CD4-positive, alpha-beta memory T cell (primary cell): ENCODE measurements at regions not wholly inside any gene's neighbourhood (a gene's known extent, or its start where the extent isn't known, plus 50 kb on each side); places are given as distances from the start of the nearest gene placed in this dataset.
A peak's percentile ranks its signal among the peaks of the same experiment; 100 is the strongest.
"Not testable (repeated sequence)": the region's sequence is repeated elsewhere in the genome, so short reads cannot be mapped to it uniquely, and the experiment has no call there.

Source experiments
- CTCF ChIA-PET: fragments of 350-600 bp; sonication (Branson Sonifier 250); formaldehyde crosslinking; loops from one replicate; lab custom pipeline; 2021; ENCODE audit warnings: inconsistent platforms; ENCODE audit not compliant: partially characterized antibody; lab: Charles Lee
- POLR2A ChIA-PET: fragments of 350-600 bp; sonication (Branson Sonifier 250); formaldehyde crosslinking; loops from one replicate; lab custom pipeline; 2021; ENCODE audit not compliant: partially characterized antibody; lab: Charles Lee
- DNase-seq, 5 donors: peaks; one replicate each; pipeline versions ENCODE4 v3.0.0 to v3.0.0-alpha.2; 2020 to 2022; ENCODE audit warnings: mixed read lengths in 1 of 5
- H3K27ac ChIP-seq: one replicate; pipeline ENCODE4 v1.7.0; 2013; ENCODE audit warnings: low read depth, low read length
- H3K27me3 ChIP-seq: 2 replicates; pipeline ENCODE4 v1.7.0; 2013; ENCODE audit warnings: mild to moderate bottlenecking, low read length, moderate library complexity; ENCODE audit not compliant: insufficient read depth
- H3K36me3 ChIP-seq: 2 replicates; pipeline ENCODE4 v1.7.0; 2013; ENCODE audit warnings: mild to moderate bottlenecking, low read length, moderate library complexity; ENCODE audit not compliant: insufficient read depth
- H3K4me1 ChIP-seq: 2 replicates; pipeline ENCODE4 v1.7.0; 2013; ENCODE audit warnings: mild to moderate bottlenecking, low read length, moderate library complexity; ENCODE audit not compliant: insufficient read depth
- H3K4me3 ChIP-seq, 2 donors: one replicate each; pipeline ENCODE4 v1.7.0; 2013; ENCODE audit warnings: low read length in 2 of 2, mild to moderate bottlenecking in 1 of 2
- H3K9me3 ChIP-seq, 2 donors: one replicate each; pipeline ENCODE4 v1.7.0; 2013; ENCODE audit warnings: low read length in 2 of 2, control low read depth in 1 of 2; ENCODE audit not compliant: control insufficient read depth in 1 of 2
- H3K27ac Mint-ChIP-seq, 7 donors: one replicate each; pipeline ENCODE4 v1.8.0; 2020 to 2021; ENCODE audit warnings: mixed read lengths in 7 of 7, mild to moderate bottlenecking in 6 of 7, inconsistent platforms in 3 of 7, moderate library complexity in 3 of 7
- H3K27me3 Mint-ChIP-seq, 2 donors: one replicate each; pipeline ENCODE4 v1.8.0; 2020 to 2021; ENCODE audit warnings: mixed read lengths in 2 of 2
- H3K36me3 Mint-ChIP-seq, 2 donors: one replicate each; pipeline ENCODE4 v1.8.0; 2020 to 2021; ENCODE audit warnings: mixed read lengths in 2 of 2, inconsistent platforms in 1 of 2, mild to moderate bottlenecking in 1 of 2
- H3K4me1 Mint-ChIP-seq, 4 donors: one replicate each; pipeline ENCODE4 v1.8.0; 2020 to 2021; ENCODE audit warnings: mixed read lengths in 4 of 4, mild to moderate bottlenecking in 1 of 4
- H3K4me3 Mint-ChIP-seq, 8 donors: one replicate each; pipeline ENCODE4 v1.8.0; 2020 to 2021; ENCODE audit warnings: mixed read lengths in 8 of 8, mild to moderate bottlenecking in 7 of 8, moderate library complexity in 6 of 8, inconsistent platforms in 3 of 8
- H3K9me3 Mint-ChIP-seq, 8 donors: one replicate each; pipeline ENCODE4 v1.8.0; 2020 to 2021; ENCODE audit warnings: mixed read lengths in 8 of 8, mild to moderate bottlenecking in 5 of 8, inconsistent platforms in 3 of 8, moderate library complexity in 1 of 8
- intact Hi-C: fragments of 100-400 bp; cut with micrococcal nuclease; formaldehyde crosslinking; loops from one replicate; pipeline ENCODE4 v1.15.1; 2023

DNA sequence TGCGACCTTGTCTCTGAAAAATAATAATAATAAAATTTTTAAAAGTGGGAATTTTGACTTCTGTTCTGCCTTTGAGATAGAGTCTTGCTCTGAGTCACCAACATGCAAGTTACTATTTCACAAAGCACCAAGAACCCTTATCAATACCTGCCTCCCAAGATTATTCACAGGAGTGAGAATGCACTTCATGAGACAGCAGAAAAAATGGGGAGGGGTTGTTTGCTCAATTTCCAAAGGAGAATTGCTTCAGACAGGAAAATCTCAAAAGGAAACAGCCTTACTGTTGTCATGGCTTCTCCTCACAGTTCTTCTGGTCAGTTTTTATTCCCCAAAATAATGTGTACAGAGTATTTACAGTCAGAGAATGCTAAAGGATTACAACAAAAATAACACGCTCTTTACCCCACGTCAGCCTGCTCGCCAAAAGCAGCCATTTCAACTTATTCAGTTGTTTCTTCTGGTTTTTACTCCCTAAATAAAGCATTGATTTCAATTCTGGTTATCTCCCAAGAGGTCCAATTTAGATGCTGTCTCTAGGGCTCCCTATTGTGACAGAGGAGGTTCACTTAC, 89.0 kb downstream of the PPCDC start:
- intact Hi-C loops, result no loop called here
- Mint-ChIP-seq H3K4me3 (no peak overlapping the region), H3K9me3 (peaks cover 0 to 16% (median 9%) of the 10 kb centered on the region in 8 donors), H3K27ac (no peak overlapping the region), H3K27me3 (peaks cover 0 to 2% of the 10 kb centered on the region in 2 donors), H3K36me3 (peaks cover 0 to 3% of the 10 kb centered on the region in 2 donors), H3K4me1 (peaks cover 9 to 35% (median 27%) of the 10 kb centered on the region in 4 donors)
- Histone ChIP-seq H3K4me1 (peaks cover 22% of the 10 kb centered on the region), H3K4me3 (no peak overlapping the region), H3K27me3 (no peaks in the 10 kb centered on the region), H3K27ac (no peak overlapping the region), H3K9me3 (no peaks in the 10 kb centered on the region), H3K36me3 (no peaks in the 10 kb centered on the region)
- ChIA-PET POLR2A (no interaction called here), CTCF (no interaction called here)
- no peak for DNase-seq

DNA sequence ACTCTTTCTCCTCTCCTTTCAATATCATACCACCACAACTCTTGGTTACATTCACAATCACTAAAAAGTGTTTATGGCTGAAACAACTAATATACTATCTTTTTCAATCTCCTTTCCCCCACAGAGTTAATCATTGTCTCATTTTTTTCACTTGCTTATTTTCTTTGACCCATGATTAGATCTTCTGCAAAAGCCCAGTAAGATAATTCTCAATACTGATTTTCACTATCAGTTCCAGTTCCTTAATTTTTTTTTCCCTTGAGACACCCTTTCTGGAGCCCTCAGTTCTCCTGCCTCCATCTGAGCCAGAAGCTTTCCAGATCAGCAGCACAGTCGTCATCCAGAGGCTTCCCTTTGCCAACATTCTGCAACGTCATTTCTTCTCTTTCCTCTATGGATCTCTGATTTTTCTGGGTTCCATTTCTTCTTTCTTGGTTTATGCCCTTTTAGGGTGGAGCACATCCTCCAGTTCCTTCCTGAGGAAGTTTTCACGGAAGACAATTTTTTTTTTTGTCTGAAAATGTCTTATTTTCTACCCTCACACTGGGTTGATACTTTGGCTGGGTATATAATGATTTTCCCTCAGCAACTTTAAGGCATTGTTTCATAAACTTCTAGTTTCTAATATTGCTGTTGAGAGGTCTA, 88.7 kb upstream of the C15orf39 start:
- Histone ChIP-seq H3K9me3 (no peaks in the 10 kb centered on the region), H3K36me3 (no peaks in the 10 kb centered on the region), H3K4me1 (peaks cover 19% of the 10 kb centered on the region), H3K27ac (no peak overlapping the region), H3K27me3 (no peaks in the 10 kb centered on the region), H3K4me3 (no peak overlapping the region)
- intact Hi-C loops, result no loop called here
- peak overlapping the region in 1 of 8 donors; percentile 9 for H3K4me3 Mint-ChIP-seq
- H3K36me3 Mint-ChIP-seq, result peaks cover 0 to 3% of the 10 kb centered on the region in 2 donors
- H3K27ac Mint-ChIP-seq, result peak overlapping the region in 1 of 7 donors; percentile 14
- DNase-seq, result no peak
- H3K9me3 Mint-ChIP-seq, result peaks cover 0 to 16% (median 9%) of the 10 kb centered on the region in 8 donors
- POLR2A ChIA-PET, result no interaction called here
- peaks cover 0 to 2% of the 10 kb centered on the region in 2 donors for H3K27me3 Mint-ChIP-seq
- CTCF ChIA-PET, result no interaction called here
- peaks cover 8 to 33% (median 24%) of the 10 kb centered on the region in 4 donors for H3K4me1 Mint-ChIP-seq

DNA sequence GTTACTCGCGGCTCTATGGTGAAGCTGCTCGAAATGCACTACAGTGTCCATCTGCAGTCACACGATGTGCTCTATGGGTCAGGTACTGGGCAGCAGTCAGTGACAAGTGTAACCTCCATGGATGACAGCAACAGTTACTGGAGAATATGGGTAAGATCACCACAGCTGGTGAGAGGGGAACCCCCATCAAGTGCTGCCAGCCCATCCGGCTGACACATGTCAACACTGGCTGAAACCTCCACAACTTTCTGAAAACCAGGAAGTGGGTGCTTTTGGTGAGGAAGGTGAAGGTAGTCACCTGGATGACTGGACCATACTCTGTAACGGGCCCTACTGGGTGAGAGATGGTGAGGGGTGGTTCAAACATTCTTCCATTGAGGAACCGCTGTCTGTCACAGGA, 87.4 kb upstream of the C15orf39 start:
- H3K27ac ChIP-seq, result no peak overlapping the region
- H3K4me1 ChIP-seq, result peaks cover 5% of the 10 kb centered on the region
- intact Hi-C loops, result no loop called here
- POLR2A ChIA-PET, result no interaction called here
- Mint-ChIP-seq H3K27ac (peak overlapping the region in 1 of 7 donors; percentile 41), H3K27me3 (peaks cover 0 to 2% of the 10 kb centered on the region in 2 donors), H3K4me1 (peaks cover 0 to 19% (median 12%) of the 10 kb centered on the region in 4 donors), H3K9me3 (peaks cover 0 to 16% (median 9%) of the 10 kb centered on the region in 8 donors), H3K4me3 (no peak overlapping the region), H3K36me3 (peaks cover 0 to 3% of the 10 kb centered on the region in 2 donors)
- H3K4me3 ChIP-seq, result no peak overlapping the region
- no peak for DNase-seq
- H3K27me3 ChIP-seq, result no peaks in the 10 kb centered on the region
- no peaks in the 10 kb centered on the region for H3K36me3 ChIP-seq
- CTCF ChIA-PET, result no interaction called here
- no peaks in the 10 kb centered on the region for H3K9me3 ChIP-seq

DNA sequence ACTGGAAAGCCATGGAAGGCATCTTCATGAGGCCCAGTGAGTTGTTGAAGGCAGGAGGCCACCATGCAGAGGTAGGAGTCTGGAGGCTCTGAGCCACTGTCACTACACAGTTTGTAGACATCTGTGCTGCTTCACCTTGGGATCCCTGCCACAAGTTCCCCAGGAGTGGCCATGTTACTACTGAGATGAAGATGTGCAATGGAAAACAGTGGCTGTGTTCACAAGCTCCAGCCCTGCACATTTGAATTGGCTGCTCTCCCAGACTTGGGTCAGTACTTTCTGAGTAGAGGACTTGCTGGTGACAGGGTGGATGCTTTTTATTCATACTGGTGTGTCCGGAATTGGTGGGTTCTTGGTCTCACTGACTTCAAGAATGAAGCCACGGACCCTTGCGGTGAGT, 86.9 kb upstream of the C15orf39 start:
- H3K27me3 Mint-ChIP-seq, result no peaks in the 10 kb centered on the region
- DNase-seq, result no peak
- no peak overlapping the region for H3K27ac ChIP-seq
- peaks cover 0 to 15% (median 10%) of the 10 kb centered on the region in 4 donors for H3K4me1 Mint-ChIP-seq
- intact Hi-C loops, result no loop called here
- ChIA-PET POLR2A (no interaction called here), CTCF (no interaction called here)
- peaks cover under 1% of the 10 kb centered on the region for H3K4me1 ChIP-seq
- H3K27ac Mint-ChIP-seq, result no peak overlapping the region
- H3K9me3 ChIP-seq, result no peaks in the 10 kb centered on the region
- H3K9me3 Mint-ChIP-seq, result peaks cover 0 to 16% (median 9%) of the 10 kb centered on the region in 8 donors
- no peak overlapping the region for H3K4me3 ChIP-seq
- H3K4me3 Mint-ChIP-seq, result no peak overlapping the region
- H3K36me3 ChIP-seq, result no peaks in the 10 kb centered on the region
- H3K36me3 Mint-ChIP-seq, result peaks cover 0 to 3% of the 10 kb centered on the region in 2 donors
- H3K27me3 ChIP-seq, result no peaks in the 10 kb centered on the region

DNA sequence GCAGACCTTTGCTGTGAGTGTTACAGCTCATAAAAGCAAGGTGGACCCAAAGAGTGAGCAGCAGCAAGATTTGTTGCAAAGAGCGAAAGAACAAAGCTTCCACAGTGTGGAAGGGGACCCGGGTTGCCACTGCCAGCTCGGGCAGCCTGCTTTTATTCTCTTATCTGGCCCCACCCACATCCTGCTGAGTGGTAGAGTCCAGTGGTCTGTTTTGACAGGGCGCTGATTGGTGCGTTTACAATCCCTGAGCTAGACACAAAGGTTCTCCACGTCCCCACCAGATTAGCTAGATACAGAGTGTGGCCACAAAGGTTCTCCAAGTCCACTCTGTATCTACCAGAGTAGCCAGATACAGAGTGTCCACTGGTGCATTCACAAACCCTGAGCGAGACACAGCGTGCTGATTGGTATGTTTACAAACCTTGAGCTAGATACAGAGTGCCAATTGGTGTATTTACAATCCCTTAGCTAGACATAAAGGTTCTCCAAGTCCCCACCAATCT, 86.2 kb upstream of the C15orf39 start:
- peaks cover 0 to 16% (median 9%) of the 10 kb centered on the region in 8 donors for H3K9me3 Mint-ChIP-seq
- POLR2A ChIA-PET, H3K4me1 Mint-ChIP-seq, H3K9me3 ChIP-seq, DNase-seq, H3K4me1 ChIP-seq, H3K4me3 Mint-ChIP-seq, H3K27ac Mint-ChIP-seq, H3K27ac ChIP-seq, CTCF ChIA-PET, H3K27me3 ChIP-seq, H3K4me3 ChIP-seq, intact Hi-C loops, H3K36me3 Mint-ChIP-seq, H3K27me3 Mint-ChIP-seq, H3K36me3 ChIP-seq: not testable (repeated sequence)

DNA sequence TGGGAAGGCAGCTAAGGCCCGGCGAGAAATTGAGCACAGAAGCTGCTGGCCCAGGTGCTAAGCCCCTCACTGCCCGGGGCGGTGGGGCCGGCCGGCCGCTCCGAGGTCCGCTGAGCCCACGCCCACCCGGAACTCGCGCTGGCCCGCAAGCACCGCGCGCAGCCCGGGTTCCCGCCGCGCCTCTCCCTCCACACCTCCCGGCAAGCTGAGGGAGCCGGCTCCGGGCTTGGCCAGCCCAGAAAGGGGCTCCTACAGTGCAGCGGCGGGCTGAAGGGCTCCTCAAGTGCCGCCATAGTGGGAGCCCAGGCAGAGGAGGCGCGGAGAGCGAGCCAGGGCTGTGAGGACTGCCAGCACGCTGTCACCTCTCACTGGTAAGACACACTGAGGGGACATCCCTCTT, 85.5 kb upstream of the C15orf39 start:
- H3K4me3 ChIP-seq, CTCF ChIA-PET, H3K4me3 Mint-ChIP-seq, H3K36me3 Mint-ChIP-seq, POLR2A ChIA-PET, H3K9me3 ChIP-seq, H3K36me3 ChIP-seq, H3K27ac ChIP-seq, DNase-seq, H3K27ac Mint-ChIP-seq, H3K27me3 Mint-ChIP-seq, H3K27me3 ChIP-seq, intact Hi-C loops, H3K4me1 Mint-ChIP-seq, H3K4me1 ChIP-seq: not testable (repeated sequence)
- H3K9me3 Mint-ChIP-seq, result peaks cover 0 to 16% (median 9%) of the 10 kb centered on the region in 8 donors

DNA sequence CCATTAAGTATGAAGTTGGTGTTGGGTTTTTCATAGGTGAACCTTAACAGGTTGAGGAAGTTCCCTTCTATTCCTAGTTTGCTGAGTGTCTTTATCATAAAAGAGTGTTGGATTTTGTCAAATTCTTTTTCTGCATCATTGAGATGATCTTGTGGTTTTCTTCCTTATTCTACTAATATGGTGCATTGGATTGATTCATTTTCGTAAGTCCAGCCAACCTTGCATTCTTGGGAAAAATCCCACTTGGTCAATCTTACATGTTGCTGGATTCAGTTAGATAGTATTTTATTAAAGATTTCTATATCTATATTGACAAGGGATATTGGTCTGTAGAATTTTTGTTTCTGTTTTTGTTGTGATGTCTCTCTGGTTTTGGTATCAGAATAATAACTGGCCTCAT, 83.7 kb upstream of the C15orf39 start:
- POLR2A ChIA-PET, result no interaction called here
- H3K4me1 Mint-ChIP-seq, result peaks cover 0 to 5% (median 4%) of the 10 kb centered on the region in 4 donors
- H3K36me3 ChIP-seq, result no peaks in the 10 kb centered on the region

More for the DNA sequence above, 83.7 kb upstream of the C15orf39 start:
- intact Hi-C loops, result no loop called here
- Mint-ChIP-seq H3K27ac (no peak overlapping the region), H3K36me3 (peaks cover 0 to 3% of the 10 kb centered on the region in 2 donors), H3K4me3 (no peak overlapping the region), H3K9me3 (peaks cover 0 to 12% (median 6%) of the 10 kb centered on the region in 8 donors), H3K27me3 (no peaks in the 10 kb centered on the region)
- Histone ChIP-seq H3K4me3 (no peak overlapping the region), H3K4me1 (no peaks in the 10 kb centered on the region), H3K9me3 (no peaks in the 10 kb centered on the region), H3K27ac (no peak overlapping the region), H3K27me3 (no peaks in the 10 kb centered on the region)
- DNase-seq, result no peak
- CTCF ChIA-PET, result no interaction called here
